Retina (tissue), 1 donor: ENCODE measurements at regions not wholly inside any gene's neighbourhood (a gene's known extent, or its start where the extent isn't known, plus 50 kb on each side); places are given as distances from the start of the nearest gene placed in this dataset.
"Not testable (repeated sequence)": the region's sequence is repeated elsewhere in the genome, so short reads cannot be mapped to it uniquely, and the experiment has no call there.

Source experiments
- DNase-seq: peaks from one replicate; pipeline ENCODE4 v3.0.0-alpha.2; 2016

GRCh38 chr2:137892739-137893138 is 71.5 kb upstream of the HNMT start:
- DNase-seq = no peak

GRCh38 chr2:137893145-137893544 is 71.1 kb upstream of the HNMT start:
- DNase-seq = no peak

GRCh38 chr2:137896467-137896866 is 67.8 kb upstream of the HNMT start:
- DNase-seq = no peak

GRCh38 chr2:137897082-137897481 is 67.2 kb upstream of the HNMT start:
- DNase-seq = no peak

GRCh38 chr2:137900421-137901141 is 63.7 kb upstream of the HNMT start:
- no peak for DNase-seq

GRCh38 chr2:137910641-137911040 is 53.6 kb upstream of the HNMT start:
- peak; percentile 36 for DNase-seq

GRCh38 chr2:137912371-137912770 is 51.9 kb upstream of the HNMT start:
- DNase-seq = no peak

- DNase-seq = no peak
Observed at GRCh38 chr2:137913169-137913568, 51.1 kb upstream of the HNMT start.

GRCh38 chr2:137913648-137914047 is 50.6 kb upstream of the HNMT start:
- DNase-seq = not testable (repeated sequence)
